SK-N-SH treated with all-trans-retinoic acid at 6 μM for 48 hours (cell line): ENCODE measurements at regions not wholly inside any gene's neighbourhood (a gene's known extent, or its start where the extent isn't known, plus 50 kb on each side); places are given as distances from the start of the nearest gene placed in this dataset.

Experiments used
- ATAC-seq: fragments of 200-7000 bp; cut with Tn5 transposase; 3 replicates; pipeline ENCODE4 v1.9.1; 2020; ENCODE audit warnings: mild to moderate bottlenecking, moderate library complexity
- ARNTL ChIP-seq: fragments of 450-650 bp; formaldehyde crosslinking; IDR thresholded peaks from 2 replicates; pipeline ENCODE4 v1.5.0; 2020; ENCODE audit warnings: low read depth, mild to moderate bottlenecking, moderate library complexity, borderline replicate concordance
- BACH2 ChIP-seq: fragments of 250-450 bp; sonication (Bioruptor Pico); IDR thresholded peaks from 2 replicates; pipeline ENCODE4 v1.9.0; 2021; ENCODE audit warnings: mild to moderate bottlenecking, borderline replicate concordance
- CREB5 ChIP-seq: fragments of 250-450 bp; sonication (Bioruptor Pico); IDR thresholded peaks from 2 replicates; pipeline ENCODE4 v1.5.1; 2020; ENCODE audit warnings: low read depth, mild to moderate bottlenecking, moderate library complexity
- CSDC2 ChIP-seq: fragments of 250-450 bp; sonication (Bioruptor Pico); IDR thresholded peaks from 2 replicates; pipeline ENCODE4 v1.5.0; 2020; ENCODE audit warnings: mild to moderate bottlenecking, moderate library complexity
- CSRNP3 ChIP-seq: fragments of 250-450 bp; sonication (Bioruptor Pico); IDR thresholded peaks from 2 replicates; pipeline ENCODE4 v1.5.1; 2021; ENCODE audit warnings: mild to moderate bottlenecking, moderate library complexity
- ESRRG ChIP-seq: fragments of 250-450 bp; sonication (Bioruptor Pico); IDR thresholded peaks from 2 replicates; pipeline ENCODE4 v1.6.1; 2021; ENCODE audit warnings: mild to moderate bottlenecking
- GLIS3 ChIP-seq: fragments of 250-450 bp; sonication (Bioruptor Pico); IDR thresholded peaks from 2 replicates; pipeline ENCODE4 v1.5.0; 2020; ENCODE audit warnings: mild to moderate bottlenecking, moderate library complexity
- OSR1 ChIP-seq: fragments of 250-450 bp; sonication (Bioruptor Pico); IDR thresholded peaks from 2 replicates; pipeline ENCODE4 v1.8.0; 2022; ENCODE audit warnings: moderate library complexity, mild to moderate bottlenecking, inconsistent platforms
- POU6F1 ChIP-seq: fragments of 250-450 bp; sonication (Bioruptor Pico); IDR thresholded peaks from 2 replicates; pipeline ENCODE4 v1.8.0; 2021; ENCODE audit warnings: low read depth, mild to moderate bottlenecking, moderate library complexity, borderline replicate concordance
- PPARA ChIP-seq: fragments of 250-450 bp; sonication (Bioruptor Pico); IDR thresholded peaks from 2 replicates; pipeline ENCODE4 v1.5.0; 2020; ENCODE audit warnings: mild to moderate bottlenecking, borderline replicate concordance
- RARB ChIP-seq: fragments of 250-450 bp; sonication (Bioruptor Pico); IDR thresholded peaks from 2 replicates; pipeline ENCODE4 v1.8.0; 2021; ENCODE audit warnings: mild to moderate bottlenecking, moderate library complexity
- SNAI2 ChIP-seq: fragments of 250-450 bp; sonication (Bioruptor Pico); IDR thresholded peaks from 2 replicates; pipeline ENCODE4 v1.5.0; 2020; ENCODE audit warnings: mild to moderate bottlenecking, moderate library complexity
- TCF4 ChIP-seq: fragments of 250-450 bp; sonication (Bioruptor Pico); IDR thresholded peaks from 2 replicates; pipeline ENCODE4 v1.8.0; 2021; ENCODE audit warnings: mild to moderate bottlenecking, moderate library complexity, borderline replicate concordance
- TOX ChIP-seq: fragments of 250-450 bp; sonication (Bioruptor Pico); IDR thresholded peaks from 2 replicates; pipeline ENCODE4 v1.8.0; 2021; ENCODE audit warnings: mild to moderate bottlenecking, moderate library complexity, borderline replicate concordance
- TSHZ2 ChIP-seq: fragments of 250-450 bp; sonication (Bioruptor Pico); IDR thresholded peaks from 2 replicates; pipeline ENCODE4 v1.5.0; 2020; ENCODE audit warnings: mild to moderate bottlenecking, moderate library complexity
- ZC3H10 ChIP-seq: fragments of 250-450 bp; sonication (Bioruptor Pico); IDR thresholded peaks from 2 replicates; pipeline ENCODE4 v1.5.1; 2021; ENCODE audit warnings: mild to moderate bottlenecking, moderate library complexity
- ZFP3 ChIP-seq: fragments of 250-450 bp; sonication (Bioruptor Pico); IDR thresholded peaks from 2 replicates; pipeline ENCODE4 v1.5.0; 2020; ENCODE audit warnings: mild to moderate bottlenecking, moderate library complexity
- ZNF565 ChIP-seq: fragments of 450-650 bp; formaldehyde crosslinking; conservative IDR thresholded peaks from 2 replicates; pipeline ENCODE4 v1.5.0; 2020; ENCODE audit warnings: low read depth, mild to moderate bottlenecking, moderate library complexity
- ZNF70 ChIP-seq: fragments of 450-650 bp; formaldehyde crosslinking; IDR thresholded peaks from 2 replicates; pipeline ENCODE4 v1.5.0; 2020; ENCODE audit warnings: mild to moderate bottlenecking, moderate library complexity
- ZNF8 ChIP-seq: fragments of 450-650 bp; formaldehyde crosslinking; IDR thresholded peaks from 2 replicates; pipeline ENCODE4 v1.5.0; 2020; ENCODE audit warnings: mild to moderate bottlenecking, moderate library complexity

GRCh38 chr17:54836723-54837462, 63.8 kb upstream of the TOM1L1 start:
- no peak for TF ChIP-seq PPARA (CRISPR knock-in tag)
- TF ChIP-seq SNAI2 (CRISPR knock-in tag), result no peak
- no peak for ATAC-seq

- no peak for ATAC-seq
- TF ChIP-seq ZNF8, result no peak
Measured at GRCh38 chr17:54838651-54839421, 61.8 kb upstream of the TOM1L1 start.

- no peak for ATAC-seq
- TF ChIP-seq SNAI2 (CRISPR knock-in tag), result no peak
- no peak for TF ChIP-seq ZFP3
- no peak for TF ChIP-seq ZNF70 (CRISPR knock-in tag)
- TF ChIP-seq TSHZ2 (CRISPR knock-in tag), result no peak
- TF ChIP-seq ZNF565 (CRISPR knock-in tag), result no peak
- no peak for TF ChIP-seq ESRRG
- no peak for TF ChIP-seq TCF4 (CRISPR knock-in tag)
- TF ChIP-seq ZC3H10 (CRISPR knock-in tag), result no peak
- no peak for TF ChIP-seq GLIS3 (CRISPR knock-in tag)
- TF ChIP-seq BACH2 (CRISPR knock-in tag), result no peak
- TF ChIP-seq TOX (CRISPR knock-in tag), result no peak
- no peak for TF ChIP-seq ZNF8
- TF ChIP-seq RARB (CRISPR knock-in tag), result no peak
- no peak for TF ChIP-seq POU6F1 (CRISPR knock-in tag)
- no peak for TF ChIP-seq CSDC2 (CRISPR knock-in tag)
Measured at GRCh38 chr17:54839447-54839846, 61.2 kb upstream of the TOM1L1 start.

- ATAC-seq, result no peak
Measured at GRCh38 chr17:54840885-54841591, 59.6 kb upstream of the TOM1L1 start.

GRCh38 chr17:54841656-54842055, 59.0 kb upstream of the TOM1L1 start:
- no peak for ATAC-seq
- TF ChIP-seq OSR1 (CRISPR knock-in tag), result no peak

More at GRCh38 chr17:54840885-54841591, 59.6 kb upstream of the TOM1L1 start:
- no peak for TF ChIP-seq ARNTL (CRISPR knock-in tag)
- no peak for TF ChIP-seq ZC3H10 (CRISPR knock-in tag)

- no peak for ATAC-seq
- TF ChIP-seq POU6F1 (CRISPR knock-in tag) (no peak), CREB5 (CRISPR knock-in tag) (no peak), ARNTL (CRISPR knock-in tag) (no peak), CSRNP3 (CRISPR knock-in tag) (no peak)
Measured at GRCh38 chr17:54844233-54844632, 56.4 kb upstream of the TOM1L1 start.
